ENCODE measurements at regions not wholly inside any gene's neighbourhood (a gene's known extent, or its start where the extent isn't known, plus 50 kb on each side); places are given as distances from the start of the nearest gene placed in this dataset.
A peak's percentile ranks its signal among the peaks of the same experiment; 100 is the strongest.
"Not testable (repeated sequence)": the region's sequence is repeated elsewhere in the genome, so short reads cannot be mapped to it uniquely, and the experiment has no call there.

DNA sequence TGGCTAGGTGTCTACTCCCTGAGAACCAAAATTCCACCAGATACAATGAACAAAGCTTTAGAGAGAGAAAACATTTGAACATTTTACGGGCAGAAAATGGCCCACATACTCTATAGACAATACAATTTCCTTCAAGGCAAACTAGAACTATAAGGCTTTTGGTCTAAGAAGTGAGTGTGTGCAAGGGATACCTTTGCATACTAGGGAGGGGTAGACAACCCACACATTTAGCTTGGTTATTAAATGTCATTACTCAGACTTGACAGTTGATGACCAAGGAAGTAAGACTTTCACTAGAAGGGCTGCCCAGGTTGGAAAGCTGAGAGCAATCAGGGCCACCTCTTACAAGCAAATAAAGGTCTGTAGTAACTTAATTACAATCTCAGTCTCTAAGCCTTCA is 64.0 kb upstream of the PLEKHM1 start:
- not testable (repeated sequence) for H3K4me3 ChIP-seq (ENCODE audit: control insufficient read depth, low read depth, low read length); DNase-seq (ENCODE audit: low read depth)

GRCh38 chr17:45558821-45559220 is 68.3 kb upstream of the PLEKHM1 start:
- not testable (repeated sequence) for DNase-seq (ENCODE audit: low read depth); H3K4me3 ChIP-seq (ENCODE audit: control insufficient read depth, low read depth, low read length)

DNA sequence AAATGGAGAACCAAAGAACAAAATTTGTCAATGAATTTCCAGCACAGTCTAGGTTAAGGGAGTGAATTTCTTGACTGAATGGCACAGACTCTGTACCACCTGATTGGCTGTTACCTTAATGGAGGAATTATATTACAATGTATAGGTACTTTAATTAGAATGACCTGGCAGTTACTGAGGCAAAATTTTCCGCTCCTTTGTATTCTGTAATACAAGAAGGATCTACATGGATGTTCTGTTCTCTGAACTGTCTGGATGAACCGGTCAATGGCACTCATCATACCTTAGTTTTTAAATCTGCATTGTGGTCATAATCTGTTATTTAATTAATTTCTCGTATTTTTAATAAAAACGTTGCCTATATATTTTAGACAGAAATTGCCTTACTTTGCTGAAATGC is 72.3 kb upstream of the PLEKHM1 start:
- DNase-seq (ENCODE audit: low read depth) = not testable (repeated sequence)

GRCh38 chr17:45563283-45563682 is 72.8 kb upstream of the PLEKHM1 start:
- H3K4me3 ChIP-seq (ENCODE audit: control insufficient read depth, low read depth, low read length); DNase-seq (ENCODE audit: low read depth): not testable (repeated sequence)

More for the DNA sequence above, 72.3 kb upstream of the PLEKHM1 start:
- H3K4me3 ChIP-seq (ENCODE audit: control insufficient read depth, low read depth, low read length) = not testable (repeated sequence)

DNA sequence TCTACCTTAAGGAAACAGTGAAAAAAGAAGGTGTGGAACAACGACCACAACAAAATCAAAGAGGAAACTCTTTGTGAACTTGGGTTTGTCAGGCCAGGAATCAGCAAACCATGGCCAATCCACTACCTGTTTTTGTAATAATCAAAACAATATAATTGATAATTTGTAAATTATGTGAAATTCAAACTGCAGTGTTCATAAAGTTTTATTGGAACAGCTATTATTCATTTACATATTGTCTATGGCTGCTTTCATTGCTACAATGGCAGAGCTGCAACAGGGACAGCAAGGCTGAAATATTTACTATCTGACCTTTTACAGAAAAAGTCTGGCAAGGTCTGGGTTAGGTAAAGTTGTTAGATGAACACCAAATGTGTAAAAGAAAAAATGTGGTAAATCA is 77.8 kb upstream of the PLEKHM1 start:
- DNase-seq (ENCODE audit: low read depth); H3K4me3 ChIP-seq (ENCODE audit: control insufficient read depth, low read depth, low read length): not testable (repeated sequence)

- H3K4me3 ChIP-seq (ENCODE audit: control insufficient read depth, low read depth, low read length); DNase-seq (ENCODE audit: low read depth): not testable (repeated sequence)
Observed at GRCh38 chr17:45573326-45573725, 82.8 kb upstream of the PLEKHM1 start.

- no peak overlapping the region for H3K4me3 ChIP-seq (ENCODE audit: control insufficient read depth, low read depth, low read length)
- peak; percentile 61 for DNase-seq (ENCODE audit: low read depth)
- TF ChIP-seq CTCF (conservative IDR thresholded peaks at IDR 0.05; ENCODE audit: control insufficient read depth, insufficient read depth, low read depth, low read length) = no peak
Observed at GRCh38 chr17:45573924-45574770, 83.6 kb upstream of the PLEKHM1 start.

DNA sequence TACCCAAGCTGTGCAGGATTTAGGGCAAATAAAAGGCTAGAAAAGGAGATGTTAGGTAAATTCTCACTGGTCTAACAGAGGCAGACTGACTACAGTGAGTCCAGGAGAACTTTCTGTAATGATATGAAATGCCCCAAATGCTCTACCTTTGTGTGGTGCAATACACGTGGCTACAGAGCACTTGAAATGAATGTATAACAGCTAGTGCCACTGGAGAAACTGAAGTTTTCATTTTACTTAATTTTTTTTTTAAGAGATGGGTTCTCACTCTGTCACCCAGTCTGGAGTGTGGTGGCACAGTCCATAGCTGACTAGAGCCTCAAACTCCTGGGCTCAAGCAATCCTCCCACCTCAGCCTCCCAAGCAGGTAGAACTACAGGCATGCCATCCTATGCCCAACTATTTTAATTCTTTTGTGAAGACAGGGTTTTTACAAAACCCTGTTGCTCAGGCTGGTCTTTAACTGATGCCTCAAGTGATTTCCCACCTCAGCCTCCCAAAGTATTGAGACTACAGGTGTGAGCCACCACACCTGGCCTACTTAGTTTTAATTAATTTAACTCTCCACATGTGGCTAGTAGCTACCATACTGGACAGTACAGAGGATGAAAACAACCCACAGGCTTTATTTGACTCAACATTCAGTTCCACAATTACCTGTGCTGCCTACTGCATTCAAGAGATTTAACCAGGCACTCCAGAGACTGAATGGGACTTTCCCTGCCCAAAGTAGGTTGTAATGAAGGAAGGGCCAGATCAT is 84.8 kb upstream of the PLEKHM1 start:
- no peak for DNase-seq (ENCODE audit: low read depth)
- TF ChIP-seq CTCF (conservative IDR thresholded peaks at IDR 0.05; ENCODE audit: control insufficient read depth, insufficient read depth, low read depth, low read length) = no peak
- H3K4me3 ChIP-seq (ENCODE audit: control insufficient read depth, low read depth, low read length) = no peak overlapping the region

DNA sequence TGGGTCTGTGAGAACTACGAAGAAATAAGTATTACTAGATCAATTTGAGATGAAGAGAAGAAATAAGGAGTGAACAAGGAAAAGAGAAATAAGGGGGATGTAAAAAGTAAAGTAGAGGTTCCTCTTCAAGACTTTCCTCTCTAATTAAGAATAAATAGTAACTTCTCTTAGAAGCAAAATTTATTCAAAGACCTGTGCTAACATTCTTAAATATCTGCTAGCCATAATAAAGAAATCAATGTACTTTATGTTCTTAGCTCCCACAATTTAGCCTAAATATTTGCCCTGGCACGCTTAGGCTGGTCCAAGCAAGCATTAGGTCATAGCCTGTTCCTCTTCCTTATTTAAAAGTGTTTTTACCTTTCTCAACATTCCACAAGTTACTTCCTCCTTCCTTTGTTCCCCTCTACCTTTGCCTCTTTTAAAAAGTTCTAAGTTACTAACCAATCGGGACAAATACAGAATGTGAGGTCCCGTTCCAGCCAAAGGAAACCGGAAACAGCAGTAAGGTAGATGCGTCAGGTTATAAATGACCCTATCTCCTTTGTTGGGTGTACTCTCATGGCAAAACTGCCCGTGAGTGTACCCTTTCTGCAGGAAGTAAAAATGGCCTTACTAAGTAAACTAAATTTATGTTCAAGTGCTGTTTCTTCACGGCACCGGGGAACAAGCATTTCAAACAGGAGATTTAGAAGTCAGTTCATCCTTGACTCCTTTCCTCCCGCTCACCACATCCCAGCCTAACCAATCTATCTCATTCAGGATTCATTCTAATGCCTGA is 86.2 kb upstream of the PLEKHM1 start:
- DNase-seq (ENCODE audit: low read depth); H3K4me3 ChIP-seq (ENCODE audit: control insufficient read depth, low read depth, low read length): not testable (repeated sequence)

DNA sequence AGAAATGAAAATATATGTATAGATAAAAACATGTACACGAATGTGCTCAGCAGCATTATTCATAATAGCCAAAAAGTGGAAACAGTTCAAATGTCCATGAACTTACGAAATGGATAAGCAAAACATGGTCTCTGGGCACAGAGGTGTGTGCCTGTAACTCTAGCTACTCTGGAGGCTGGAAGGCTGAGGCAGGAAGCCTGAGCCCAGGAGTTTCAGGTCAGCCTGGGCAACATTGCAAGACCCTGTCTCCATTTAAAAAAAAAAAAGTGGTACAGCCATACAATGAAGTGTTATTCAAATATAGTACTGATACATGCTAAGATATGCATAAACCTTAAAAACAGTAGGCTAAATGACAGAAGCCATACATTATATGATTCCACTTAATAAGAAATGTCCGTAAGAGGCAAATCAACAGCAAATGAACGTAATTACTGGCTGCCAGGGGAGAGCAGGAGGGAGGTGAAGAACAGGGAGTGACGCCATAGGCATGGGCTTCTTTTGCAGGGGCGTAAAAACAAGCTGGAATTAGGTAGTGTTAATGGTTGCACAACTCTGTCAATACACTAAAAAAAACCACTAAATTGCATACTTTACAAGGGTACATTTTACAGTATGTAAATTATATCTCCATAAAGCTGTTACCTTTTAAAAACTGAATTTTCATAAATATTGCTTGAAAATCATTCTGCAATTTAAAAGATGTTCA is 87.2 kb upstream of the PLEKHM1 start:
- DNase-seq (ENCODE audit: low read depth) = no peak
- H3K4me3 ChIP-seq (ENCODE audit: control insufficient read depth, low read depth, low read length) = no peak overlapping the region
- TF ChIP-seq CTCF (conservative IDR thresholded peaks at IDR 0.05; ENCODE audit: control insufficient read depth, insufficient read depth, low read depth, low read length) = no peak
